ENCODE measurements at regions not wholly inside any gene's neighbourhood (a gene's known extent, or its start where the extent isn't known, plus 50 kb on each side); places are given as distances from the start of the nearest gene placed in this dataset.

GRCh38 chr3:35521196-35521595, 118.1 kb upstream of the ARPP21 start:
- H3K4me3 ChIP-seq (ENCODE audit: low read depth in 2 of 2, low read length in 2 of 2) = no peak overlapping the region
- no peaks in the 10 kb centered on the region for H3K4me1 ChIP-seq (ENCODE audit: control insufficient read depth, insufficient read depth, low read length)
- intact Hi-C loops (cut with micrococcal nuclease; ENCODE audit: unreplicated experiment) = no loop called here
- no peaks in the 10 kb centered on the region for H3K36me3 ChIP-seq (ENCODE audit: control insufficient read depth, insufficient read depth, low read length)
- no peaks in the 10 kb centered on the region for H3K27me3 ChIP-seq (ENCODE audit: control insufficient read depth, insufficient read depth, low read length)
- TF ChIP-seq REST (IDR thresholded peaks at IDR 0.05; ENCODE audit: insufficient read depth in 1 of 2, low read depth in 2 of 2, low read length in 1 of 2) (no peak), TCF7L2 (IDR thresholded peaks at IDR 0.05; ENCODE audit: low read depth, low read length) (no peak), SIN3A (IDR thresholded peaks at IDR 0.05; ENCODE audit: borderline replicate concordance, insufficient read depth, low read depth, low read length) (no peak), POLR2AphosphoS5 (IDR thresholded peaks at IDR 0.05; ENCODE audit: low read depth, low read length) (no peak), CTCF (IDR thresholded peaks at IDR 0.05) (no peak)
- H3K9me3 ChIP-seq (ENCODE audit: control insufficient read depth, insufficient read depth, low read depth, low read length) = no peaks in the 10 kb centered on the region
- in situ Hi-C loops (cut with HindIII; ENCODE audit: low pct_unique_long_range_greater_than_20kb, low sequenced_read_pairs) = no loop called here
- no TSS peak for BruUV-seq (replicated peaks)
- no peak overlapping the region for H3K27ac ChIP-seq (ENCODE audit: low read length)
- ATAC-seq (no peak), DNase-seq (ENCODE audit: low read depth, low spot score) (no peak)
- CTCF ChIA-PET = no interaction called here
- POLR2A ChIA-PET = no interaction called here

- DNase-seq (ENCODE audit: low read depth, low spot score) (no peak), ATAC-seq (no peak)
- POLR2A ChIA-PET = no interaction called here
- Histone ChIP-seq H3K4me1 (ENCODE audit: control insufficient read depth, insufficient read depth, low read length) (no peaks in the 10 kb centered on the region), H3K27me3 (ENCODE audit: control insufficient read depth, insufficient read depth, low read length) (no peaks in the 10 kb centered on the region), H3K4me3 (ENCODE audit: low read depth in 2 of 2, low read length in 2 of 2) (no peak overlapping the region), H3K9me3 (ENCODE audit: control insufficient read depth, insufficient read depth, low read depth, low read length) (no peaks in the 10 kb centered on the region), H3K36me3 (ENCODE audit: control insufficient read depth, insufficient read depth, low read length) (no peaks in the 10 kb centered on the region), H3K27ac (ENCODE audit: low read length) (no peak overlapping the region)
- no TSS peak for BruUV-seq (replicated peaks)
- intact Hi-C loops (cut with micrococcal nuclease; ENCODE audit: unreplicated experiment) = no loop called here
- in situ Hi-C loops (cut with HindIII; ENCODE audit: low pct_unique_long_range_greater_than_20kb, low sequenced_read_pairs) = no loop called here
- TF ChIP-seq SIN3A (IDR thresholded peaks at IDR 0.05; ENCODE audit: borderline replicate concordance, insufficient read depth, low read depth, low read length) = no peak
- no peak for TF ChIP-seq POLR2AphosphoS5 (IDR thresholded peaks at IDR 0.05; ENCODE audit: low read depth, low read length)
- CTCF ChIA-PET = no interaction called here
These were observed 116.9 kb upstream of the ARPP21 start for GRCh38 chr3:35522450-35522849.

- ATAC-seq (no peak), DNase-seq (ENCODE audit: low read depth, low spot score) (no peak)
- Histone ChIP-seq H3K27ac (ENCODE audit: low read length) (no peak overlapping the region), H3K27me3 (ENCODE audit: control insufficient read depth, insufficient read depth, low read length) (no peaks in the 10 kb centered on the region), H3K36me3 (ENCODE audit: control insufficient read depth, insufficient read depth, low read length) (no peaks in the 10 kb centered on the region), H3K9me3 (ENCODE audit: control insufficient read depth, insufficient read depth, low read depth, low read length) (no peaks in the 10 kb centered on the region), H3K4me3 (ENCODE audit: low read depth in 2 of 2, low read length in 2 of 2) (no peak overlapping the region), H3K4me1 (ENCODE audit: control insufficient read depth, insufficient read depth, low read length) (no peaks in the 10 kb centered on the region)
- ChIA-PET POLR2A (no interaction called here), CTCF (no interaction called here)
- in situ Hi-C loops (cut with HindIII; ENCODE audit: low pct_unique_long_range_greater_than_20kb, low sequenced_read_pairs) = no loop called here
- no peak for TF ChIP-seq REST (IDR thresholded peaks at IDR 0.05; ENCODE audit: insufficient read depth in 1 of 2, low read depth in 2 of 2, low read length in 1 of 2)
- no peak for TF ChIP-seq POLR2AphosphoS5 (IDR thresholded peaks at IDR 0.05; ENCODE audit: low read depth, low read length)
- no peak for TF ChIP-seq SIN3A (IDR thresholded peaks at IDR 0.05; ENCODE audit: borderline replicate concordance, insufficient read depth, low read depth, low read length)
- no peak for TF ChIP-seq CTCF (IDR thresholded peaks at IDR 0.05)
- no peak for TF ChIP-seq TCF7L2 (IDR thresholded peaks at IDR 0.05; ENCODE audit: low read depth, low read length)
- intact Hi-C loops (cut with micrococcal nuclease; ENCODE audit: unreplicated experiment) = no loop called here
- no TSS peak for BruUV-seq (replicated peaks)
These were observed 116.3 kb upstream of the ARPP21 start for GRCh38 chr3:35523074-35523473.
